ENCODE measurements at regions not wholly inside any gene's neighbourhood (a gene's known extent, or its start where the extent isn't known, plus 50 kb on each side); places are given as distances from the start of the nearest gene placed in this dataset.
"Not testable (repeated sequence)": the region's sequence is repeated elsewhere in the genome, so short reads cannot be mapped to it uniquely, and the experiment has no call there.

- ChIA-PET POLR2A (no interaction called here), CTCF (interaction anchor here (1.0 to 2.6 kb wide), 2 partner anchors 22 to 27 kb away, joined by 4 to 5 read pairs; no protein-coding TSS in a partner anchor)
- DNase-seq (ENCODE audit: extremely low spot score): no peak
- TF ChIP-seq CTCF (IDR thresholded peaks at IDR 0.05; ENCODE audit: control extremely low read depth, extremely low read depth, low read depth, missing control alignments): no peak
These were observed 494.7 kb upstream of the TECRL start for GRCh38 chr4:64903986-64904385.

GRCh38 chr4:64899563-64899962 is 490.3 kb upstream of the TECRL start:
- CTCF ChIA-PET: interaction anchor here (1.5 kb wide), 1 partner anchor 13 kb away, joined by 3 read pairs; no protein-coding TSS in a partner anchor
- no peak for TF ChIP-seq CTCF (IDR thresholded peaks at IDR 0.05; ENCODE audit: control extremely low read depth, extremely low read depth, low read depth, missing control alignments)
- POLR2A ChIA-PET: no interaction called here
- no peak for DNase-seq (ENCODE audit: extremely low spot score)

- DNase-seq (ENCODE audit: extremely low spot score); POLR2A ChIA-PET; CTCF ChIA-PET: not testable (repeated sequence)
These were observed 489.8 kb upstream of the TECRL start for GRCh38 chr4:64899030-64899429.

- ChIA-PET POLR2A (no interaction called here), CTCF (no interaction called here)
- DNase-seq (ENCODE audit: extremely low spot score): no peak
- TF ChIP-seq CTCF (IDR thresholded peaks at IDR 0.05; ENCODE audit: control extremely low read depth, extremely low read depth, low read depth, missing control alignments): no peak
These were observed 488.4 kb upstream of the TECRL start for GRCh38 chr4:64897683-64898082.

- ChIA-PET CTCF (interaction anchor here (1.0 kb wide), 1 partner anchor 12 kb away, joined by 3 read pairs; no protein-coding TSS in a partner anchor), POLR2A (no interaction called here)
- DNase-seq (ENCODE audit: extremely low spot score): no peak
- no peak for TF ChIP-seq CTCF (IDR thresholded peaks at IDR 0.05; ENCODE audit: control extremely low read depth, extremely low read depth, low read depth, missing control alignments)
These were observed 485.8 kb upstream of the TECRL start for GRCh38 chr4:64895031-64895430.

- DNase-seq (ENCODE audit: extremely low spot score): no peak
- ChIA-PET POLR2A (no interaction called here), CTCF (interaction anchor here (1.6 kb wide), 1 partner anchor 9 kb away, joined by 4 read pairs; no protein-coding TSS in a partner anchor)
- TF ChIP-seq CTCF (IDR thresholded peaks at IDR 0.05; ENCODE audit: control extremely low read depth, extremely low read depth, low read depth, missing control alignments): no peak
These were observed 484.0 kb upstream of the TECRL start for GRCh38 chr4:64893205-64893604.

- CTCF ChIA-PET: no interaction called here
- POLR2A ChIA-PET: no interaction called here
- DNase-seq (ENCODE audit: extremely low spot score): no peak
- TF ChIP-seq CTCF (IDR thresholded peaks at IDR 0.05; ENCODE audit: control extremely low read depth, extremely low read depth, low read depth, missing control alignments): no peak
These were observed 480.8 kb upstream of the TECRL start for GRCh38 chr4:64889906-64890610.

All from GM10248 (cell line).